ENCODE measurements at regions not wholly inside any gene's neighbourhood (a gene's known extent, or its start where the extent isn't known, plus 50 kb on each side); places are given as distances from the start of the nearest gene placed in this dataset.

GRCh38 chr5:2137444-2138050 is 254.8 kb upstream of the IRX4 start:
- Histone ChIP-seq H3K79me1 (ENCODE audit: low read depth, low read length) (no peaks in the 10 kb centered on the region), H3K79me2 (ENCODE audit: control insufficient read depth in 1 of 2, insufficient read depth in 2 of 2, low read length in 2 of 2) (no peaks in the 10 kb centered on the region), H3K4me3 (ENCODE audit: extremely low read depth in 1 of 4, insufficient read depth in 2 of 4, low read depth in 3 of 4, low read length in 4 of 4) (no peak overlapping the region), H2AK5ac (ENCODE audit: low read depth, low read length) (no peak overlapping the region), H2BK5ac (ENCODE audit: low read depth, low read length) (peak overlapping the region; percentile 60; the same call in 1 of the 2 replicates), H2BK20ac (ENCODE audit: low read length) (no peak overlapping the region), H3K9me3 (ENCODE audit: insufficient read depth in 2 of 2, low read depth in 1 of 2, low read length in 1 of 2) (no peaks in the 10 kb centered on the region), H3K23me2 (ENCODE audit: low read depth, low read length) (no peaks in the 10 kb centered on the region), H3K36me3 (ENCODE audit: control insufficient read depth in 2 of 4, insufficient read depth in 4 of 4, low read length in 3 of 4) (no peaks in the 10 kb centered on the region), H4K20me1 (replicated peaks in 1 of 2; ENCODE audit: control insufficient read depth in 1 of 2, insufficient read depth in 2 of 2, low read length in 2 of 2) (no peaks in the 10 kb centered on the region), H3K4me2 (ENCODE audit: insufficient read depth in 1 of 2, low read depth in 2 of 2, low read length in 2 of 2) (no peak overlapping the region), H2BK12ac (ENCODE audit: low read depth, low read length) (no peak overlapping the region), H2AFZ (ENCODE audit: low read length) (no peak overlapping the region), H3K4ac (replicated peaks; ENCODE audit: insufficient read length, low read depth, low read length) (no peak overlapping the region), H3K14ac (ENCODE audit: insufficient read length) (no peak overlapping the region), H3K56ac (replicated peaks; ENCODE audit: insufficient read length, low read depth, low read length) (no peak overlapping the region), H2BK15ac (ENCODE audit: low read length) (no peak overlapping the region), H3K9ac (replicated peaks in 1 of 4; ENCODE audit: extremely low read depth in 1 of 4, low read depth in 3 of 4, low read length in 3 of 4) (no peak overlapping the region), H4K8ac (ENCODE audit: extremely low read depth, insufficient read depth, low read length) (no peak overlapping the region), H3K27ac (ENCODE audit: low read depth, low read length) (no peak overlapping the region), H3K4me1 (replicated peaks in 1 of 4; ENCODE audit: control insufficient read depth in 3 of 4, insufficient read depth in 4 of 4, low read length in 3 of 4) (no peaks in the 10 kb centered on the region), H3K18ac (ENCODE audit: extremely low read depth, low read length) (no peak overlapping the region; the same call in 1 of the 2 replicates), H3K23ac (ENCODE audit: insufficient read length) (no peak overlapping the region), H3K27me3 (replicated peaks in 1 of 4; ENCODE audit: control insufficient read depth in 3 of 4, extremely low read depth in 1 of 4, insufficient read depth in 3 of 4, low read length in 3 of 4) (no peaks in the 10 kb centered on the region), H2BK120ac (replicated peaks; ENCODE audit: low read depth, low read length) (no peak overlapping the region), H4K5ac (ENCODE audit: insufficient read length, low read depth, low read length) (no peak overlapping the region), H4K91ac (replicated peaks; ENCODE audit: insufficient read length, low read length) (no peak overlapping the region)
- FAIRE-seq (no peak), DNase-seq (ENCODE audit: low read depth in 1 of 2, low spot score in 2 of 2) (no peak)
- ChIA-PET CTCF (ENCODE audit: partially characterized antibody) (no interaction called here), POLR2A (ENCODE audit: partially characterized antibody) (no interaction called here)
- WGBS, 2 experiments (ENCODE audit: extremely low coverage in 1 of 2, insufficient coverage in 1 of 2, insufficient read length in 1 of 2, insufficient replicate concordance in 2 of 2, low coverage in 1 of 2, low lambda C conversion rate in 2 of 2, missing lambda C conversion rate in 1 of 2): 92% methylated on average over 21 of the region's 21 CpGs; no CpG with 5 or more reads in 1 of the 2 experiments
- no peak for TF ChIP-seq CHD1 (IDR thresholded peaks at IDR 0.05; ENCODE audit: low read depth, low read length)
- TF ChIP-seq HDAC6 (IDR thresholded peaks at IDR 0.05; ENCODE audit: low read depth, low read length): no peak
- TF ChIP-seq CTCF (IDR thresholded peaks at IDR 0.05; ENCODE audit: control extremely low read depth in 1 of 3, insufficient read depth in 1 of 3, low read depth in 1 of 3, low read length in 3 of 3): no peak
- TF ChIP-seq, protein P1, sequence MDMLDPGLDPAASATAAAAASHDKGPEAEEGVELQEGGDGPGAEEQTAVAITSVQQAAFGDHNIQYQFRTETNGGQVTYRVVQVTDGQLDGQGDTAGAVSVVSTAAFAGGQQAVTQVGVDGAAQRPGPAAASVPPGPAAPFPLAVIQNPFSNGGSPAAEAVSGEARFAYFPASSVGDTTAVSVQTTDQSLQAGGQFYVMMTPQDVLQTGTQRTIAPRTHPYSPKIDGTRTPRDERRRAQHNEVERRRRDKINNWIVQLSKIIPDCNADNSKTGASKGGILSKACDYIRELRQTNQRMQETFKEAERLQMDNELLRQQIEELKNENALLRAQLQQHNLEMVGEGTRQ (IDR thresholded peaks at IDR 0.05; ENCODE audit: low read length): no peak

Measured in H1 (cell line).